ENCODE measurements at regions not wholly inside any gene's neighbourhood (a gene's known extent, or its start where the extent isn't known, plus 50 kb on each side); places are given as distances from the start of the nearest gene placed in this dataset.

GRCh38 chr4:134548052-134548628, 346.6 kb upstream of the PABPC4L start:
- Histone ChIP-seq H3K4me2 (ENCODE audit: low read depth, low read length, poor library complexity, severe bottlenecking) (no peak overlapping the region), H3K9ac (ENCODE audit: low read length) (no peak overlapping the region), H3K27ac (ENCODE audit: low read depth, low read length) (no peak overlapping the region), H4K20me1 (ENCODE audit: low read depth, low read length) (no peaks in the 10 kb centered on the region), H3F3A (ENCODE audit: insufficient read depth) (no peaks in the 10 kb centered on the region), H3K27me3 (ENCODE audit: low read length) (no peaks in the 10 kb centered on the region), H3K9me3 (ENCODE audit: insufficient read depth, low read length) (no peaks in the 10 kb centered on the region), H3K79me2 (ENCODE audit: insufficient read depth, low read length) (no peaks in the 10 kb centered on the region), H2AFZ (ENCODE audit: low read depth, low read length, severe bottlenecking) (no peak overlapping the region), H3K36me3 (ENCODE audit: low read length) (no peaks in the 10 kb centered on the region), H3K9me2 (replicated peaks; ENCODE audit: insufficient read depth, low read length) (no peaks in the 10 kb centered on the region), H3K4me3 (ENCODE audit: insufficient read depth, low read length, poor library complexity, severe bottlenecking) (no peak overlapping the region)
- TF ChIP-seq EZH2phosphoT487 (conservative IDR thresholded peaks at IDR 0.05; ENCODE audit: low read length) (no peak), CTCF (IDR thresholded peaks at IDR 0.05; ENCODE audit: insufficient read depth, low read length, poor library complexity, severe bottlenecking) (no peak)

- no peak overlapping the region for H3K4me3 ChIP-seq (ENCODE audit: insufficient read depth, low read length, poor library complexity, severe bottlenecking)
- H3K4me2 ChIP-seq (ENCODE audit: low read depth, low read length, poor library complexity, severe bottlenecking): no peak overlapping the region
- no peaks in the 10 kb centered on the region for H3F3A ChIP-seq (ENCODE audit: insufficient read depth)
- H4K20me1 ChIP-seq (ENCODE audit: low read depth, low read length): no peaks in the 10 kb centered on the region
- H3K27me3 ChIP-seq (ENCODE audit: low read length): no peaks in the 10 kb centered on the region
- no peaks in the 10 kb centered on the region for H3K9me2 ChIP-seq (replicated peaks; ENCODE audit: insufficient read depth, low read length)
- H3K9ac ChIP-seq (ENCODE audit: low read length): no peak overlapping the region
- H3K9me3 ChIP-seq (ENCODE audit: insufficient read depth, low read length): no peaks in the 10 kb centered on the region
- no peaks in the 10 kb centered on the region for H3K36me3 ChIP-seq (ENCODE audit: low read length)
- H3K79me2 ChIP-seq (ENCODE audit: insufficient read depth, low read length): no peaks in the 10 kb centered on the region
- no peak overlapping the region for H2AFZ ChIP-seq (ENCODE audit: low read depth, low read length, severe bottlenecking)
- H3K27ac ChIP-seq (ENCODE audit: low read depth, low read length): no peak overlapping the region
- TF ChIP-seq CTCF (IDR thresholded peaks at IDR 0.05; ENCODE audit: insufficient read depth, low read length, poor library complexity, severe bottlenecking) (no peak), EZH2phosphoT487 (conservative IDR thresholded peaks at IDR 0.05; ENCODE audit: low read length) (no peak)
These were observed 344.7 kb upstream of the PABPC4L start for GRCh38 chr4:134546279-134546678.

- Histone ChIP-seq H3K4me2 (ENCODE audit: low read depth, low read length, poor library complexity, severe bottlenecking) (no peak overlapping the region), H3K9me3 (ENCODE audit: insufficient read depth, low read length) (no peaks in the 10 kb centered on the region), H3K27me3 (ENCODE audit: low read length) (no peaks in the 10 kb centered on the region), H3K79me2 (ENCODE audit: insufficient read depth, low read length) (no peaks in the 10 kb centered on the region), H3K36me3 (ENCODE audit: low read length) (no peaks in the 10 kb centered on the region), H3K27ac (ENCODE audit: low read depth, low read length) (no peak overlapping the region), H2AFZ (ENCODE audit: low read depth, low read length, severe bottlenecking) (peak overlapping the region; percentile 13), H3K9me2 (replicated peaks; ENCODE audit: insufficient read depth, low read length) (no peaks in the 10 kb centered on the region), H4K20me1 (ENCODE audit: low read depth, low read length) (no peaks in the 10 kb centered on the region), H3K4me3 (ENCODE audit: insufficient read depth, low read length, poor library complexity, severe bottlenecking) (no peak overlapping the region), H3F3A (ENCODE audit: insufficient read depth) (no peaks in the 10 kb centered on the region), H3K9ac (ENCODE audit: low read length) (no peak overlapping the region)
- TF ChIP-seq EZH2phosphoT487 (conservative IDR thresholded peaks at IDR 0.05; ENCODE audit: low read length) (no peak), CTCF (IDR thresholded peaks at IDR 0.05; ENCODE audit: insufficient read depth, low read length, poor library complexity, severe bottlenecking) (no peak)
These were observed 342.7 kb upstream of the PABPC4L start for GRCh38 chr4:134544303-134544770.

All from SU-DHL-6 (cell line).